ENCODE measurements at regions not wholly inside any gene's neighbourhood (a gene's known extent, or its start where the extent isn't known, plus 50 kb on each side); places are given as distances from the start of the nearest gene placed in this dataset.

GRCh38 chr18:47679864-47680263 lies 250.6 kb downstream of the SMAD2 start:
- TF ChIP-seq CTCF (IDR thresholded peaks at IDR 0.05; ENCODE audit: insufficient read depth, low read depth, low read length) (no peak), EZH2 (IDR thresholded peaks at IDR 0.05; ENCODE audit: insufficient read depth, low read length) (no peak)

All from astrocyte (in vitro differentiated cells and primary cell).